ENCODE measurements at regions not wholly inside any gene's neighbourhood (a gene's known extent, or its start where the extent isn't known, plus 50 kb on each side); places are given as distances from the start of the nearest gene placed in this dataset.

DNA sequence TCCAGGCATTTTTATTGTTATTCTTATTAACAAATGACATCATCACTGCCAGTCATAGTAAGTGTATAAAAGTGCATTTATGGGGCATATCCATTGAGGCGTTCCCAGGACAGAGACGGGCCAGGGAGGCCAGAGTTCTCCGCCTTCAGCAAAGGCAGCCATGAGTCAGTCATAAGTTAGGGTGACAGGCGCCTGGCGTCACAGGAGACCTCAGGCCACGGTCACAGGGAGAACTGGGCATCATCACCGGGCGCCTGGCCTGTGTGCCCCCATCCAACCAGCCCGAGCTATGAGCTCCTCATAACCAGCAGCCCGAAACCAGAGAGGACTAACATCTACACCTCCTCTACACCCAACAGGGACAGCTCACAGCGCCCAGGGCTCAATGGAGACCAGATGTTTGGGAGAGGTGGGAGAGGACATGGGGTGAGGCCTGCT lies 259.2 kb downstream of the DLL1 start:
- no peak for DNase-seq (ENCODE audit: low read depth)

DNA sequence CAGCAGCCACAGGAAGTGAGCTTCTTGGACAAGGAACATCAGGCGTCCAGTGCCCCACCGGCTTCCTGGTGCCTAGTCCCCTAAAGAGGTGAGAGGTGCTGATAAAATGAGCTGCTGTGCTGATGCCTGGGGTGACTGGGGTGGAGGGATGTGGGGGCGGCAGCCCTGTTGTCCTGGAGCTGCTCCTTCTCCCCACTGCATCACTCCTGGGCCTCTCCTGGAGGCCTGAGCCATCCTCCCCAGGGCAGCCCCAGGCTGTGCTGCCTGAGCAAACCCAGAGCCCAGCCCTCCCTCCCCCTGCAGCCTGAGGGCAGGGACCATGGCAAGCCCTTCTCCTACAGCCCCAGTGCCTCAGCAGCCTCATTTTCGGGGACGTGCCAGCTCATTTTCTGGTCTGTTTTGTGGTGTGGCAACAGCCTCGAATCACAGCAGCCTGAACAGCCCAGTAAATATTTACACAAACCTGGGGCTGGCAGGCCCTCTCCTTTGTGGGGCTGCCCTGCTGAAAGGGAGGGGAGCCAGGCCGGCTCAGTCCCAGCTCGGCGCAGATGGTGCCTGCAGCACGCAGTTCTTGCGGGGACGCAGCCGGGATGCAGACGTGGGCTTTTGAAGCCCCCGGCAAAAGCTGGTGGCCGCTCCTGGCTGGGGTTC lies 259.9 kb downstream of the DLL1 start:
- no peak for DNase-seq (ENCODE audit: low read depth)

DNA sequence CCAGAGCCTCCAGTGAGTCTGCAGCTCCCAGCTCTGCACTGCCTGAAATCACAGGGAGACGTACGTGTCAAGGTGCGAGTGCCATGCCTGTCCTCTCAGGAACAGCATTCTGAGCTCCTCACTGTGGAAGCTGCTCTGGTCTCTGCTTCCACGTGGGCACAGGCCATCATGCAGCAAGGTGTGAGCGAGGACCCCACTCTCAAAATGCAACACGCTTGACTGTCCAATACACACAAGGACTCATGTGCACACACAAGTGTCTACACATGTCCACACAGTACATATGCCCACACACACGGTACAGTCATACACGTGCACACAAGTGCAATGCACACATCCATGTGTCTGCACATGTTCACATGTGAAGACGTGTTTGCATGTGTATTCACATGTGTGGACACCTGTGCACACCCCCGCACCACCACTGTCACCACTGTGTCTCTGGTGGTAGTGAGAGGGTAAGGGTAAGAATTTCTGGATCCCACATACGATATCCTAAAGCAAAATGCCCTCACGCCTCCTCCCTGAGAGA lies 260.5 kb downstream of the DLL1 start:
- DNase-seq (ENCODE audit: low read depth): no peak

DNA sequence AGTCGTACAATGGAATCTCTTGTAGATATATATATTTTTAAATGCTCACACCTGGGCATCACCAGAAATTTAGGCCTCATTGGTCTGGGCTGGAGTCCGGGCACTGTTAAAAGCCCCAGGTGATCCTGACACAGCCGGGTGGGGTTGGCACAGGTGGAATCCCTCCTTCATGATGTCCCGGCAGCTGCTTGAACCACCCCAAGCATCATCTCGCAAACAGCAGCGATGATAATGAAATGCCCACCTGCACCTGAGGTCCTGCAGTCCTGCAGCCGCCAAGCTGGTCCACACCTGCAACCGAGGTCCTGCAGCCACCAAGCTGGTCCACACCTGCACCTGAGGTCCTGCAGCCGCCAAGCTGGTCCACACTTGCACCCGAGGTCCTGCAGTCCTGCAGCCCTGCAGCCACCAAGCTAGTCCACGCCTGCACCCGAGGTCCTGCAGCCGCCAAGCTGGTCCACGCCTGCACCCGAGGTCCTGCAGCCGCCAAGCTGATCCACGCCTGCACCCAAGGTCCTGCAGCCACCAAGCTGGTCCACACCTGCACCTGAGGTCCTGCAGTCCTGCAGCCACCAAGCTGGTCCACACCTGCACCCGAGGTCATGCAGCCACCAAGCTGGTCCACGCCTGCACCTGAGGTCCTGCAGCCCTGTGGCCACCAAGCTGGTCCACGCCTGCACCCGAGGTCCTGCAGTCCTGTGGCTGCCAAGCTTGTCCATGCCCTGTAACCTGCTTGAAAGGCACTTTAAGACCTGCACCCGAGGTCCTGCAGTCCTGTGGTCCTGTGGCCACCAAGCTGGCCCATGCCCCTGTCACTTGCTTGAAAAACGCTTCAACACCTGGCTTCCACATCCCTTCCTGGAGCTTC lies 261.2 kb downstream of the DLL1 start:
- DNase-seq (ENCODE audit: low read depth): no peak

DNA sequence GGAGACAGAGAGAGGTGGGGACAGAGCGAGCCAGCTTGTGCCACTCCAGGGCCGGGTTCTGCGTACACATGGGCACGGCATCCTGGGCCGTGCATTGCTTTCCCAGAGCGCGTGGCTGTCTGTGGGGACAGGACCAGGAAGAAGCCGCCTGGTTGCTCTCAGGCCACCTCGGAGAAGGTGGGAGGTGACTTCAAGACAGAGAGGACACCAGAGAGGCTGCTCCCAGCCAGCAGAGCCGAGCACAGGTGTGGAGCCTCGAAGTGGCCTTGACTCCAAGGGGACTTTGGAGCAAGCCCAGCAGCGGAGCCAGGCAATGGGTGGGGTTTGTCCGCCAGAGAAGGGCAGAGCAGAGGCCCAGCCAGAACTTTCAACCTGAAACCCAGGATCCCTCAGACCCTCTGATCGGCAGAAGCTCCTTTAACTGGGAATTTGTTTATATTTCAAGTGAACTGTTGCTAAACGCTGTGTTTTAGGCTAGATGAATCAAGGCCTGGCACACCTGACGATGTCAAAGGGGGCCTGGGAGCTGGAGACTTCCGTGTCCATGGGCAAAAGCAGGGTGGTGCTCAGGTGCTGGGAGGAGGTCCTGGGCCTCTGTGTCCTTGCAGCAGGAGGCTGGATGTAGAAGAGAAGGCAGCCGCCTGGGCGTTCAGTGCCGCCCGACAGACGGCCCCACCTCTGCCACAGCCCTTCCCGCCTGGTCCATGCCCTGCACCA lies 262.1 kb downstream of the DLL1 start:
- DNase-seq (ENCODE audit: low read depth): no peak

DNA sequence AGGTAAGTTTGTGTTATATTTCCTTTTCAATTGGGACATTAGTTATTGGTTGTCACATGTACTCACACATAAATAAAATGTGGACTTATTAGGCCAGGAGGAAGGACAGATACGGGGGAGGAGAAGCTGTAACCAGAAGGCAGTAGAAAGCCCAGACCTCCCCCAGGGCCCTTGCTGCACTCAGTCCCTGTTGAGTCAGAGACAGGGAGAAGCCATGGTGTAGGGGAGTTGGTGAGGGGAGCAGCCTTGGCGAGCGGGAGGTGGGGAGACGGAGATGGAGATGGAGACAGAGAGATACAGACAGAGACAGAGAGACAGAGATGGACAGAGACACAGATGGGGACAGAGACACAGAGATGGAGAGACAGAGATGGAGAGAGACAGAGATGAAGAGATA lies 263.2 kb downstream of the DLL1 start:
- DNase-seq (ENCODE audit: low read depth): no peak

DNA sequence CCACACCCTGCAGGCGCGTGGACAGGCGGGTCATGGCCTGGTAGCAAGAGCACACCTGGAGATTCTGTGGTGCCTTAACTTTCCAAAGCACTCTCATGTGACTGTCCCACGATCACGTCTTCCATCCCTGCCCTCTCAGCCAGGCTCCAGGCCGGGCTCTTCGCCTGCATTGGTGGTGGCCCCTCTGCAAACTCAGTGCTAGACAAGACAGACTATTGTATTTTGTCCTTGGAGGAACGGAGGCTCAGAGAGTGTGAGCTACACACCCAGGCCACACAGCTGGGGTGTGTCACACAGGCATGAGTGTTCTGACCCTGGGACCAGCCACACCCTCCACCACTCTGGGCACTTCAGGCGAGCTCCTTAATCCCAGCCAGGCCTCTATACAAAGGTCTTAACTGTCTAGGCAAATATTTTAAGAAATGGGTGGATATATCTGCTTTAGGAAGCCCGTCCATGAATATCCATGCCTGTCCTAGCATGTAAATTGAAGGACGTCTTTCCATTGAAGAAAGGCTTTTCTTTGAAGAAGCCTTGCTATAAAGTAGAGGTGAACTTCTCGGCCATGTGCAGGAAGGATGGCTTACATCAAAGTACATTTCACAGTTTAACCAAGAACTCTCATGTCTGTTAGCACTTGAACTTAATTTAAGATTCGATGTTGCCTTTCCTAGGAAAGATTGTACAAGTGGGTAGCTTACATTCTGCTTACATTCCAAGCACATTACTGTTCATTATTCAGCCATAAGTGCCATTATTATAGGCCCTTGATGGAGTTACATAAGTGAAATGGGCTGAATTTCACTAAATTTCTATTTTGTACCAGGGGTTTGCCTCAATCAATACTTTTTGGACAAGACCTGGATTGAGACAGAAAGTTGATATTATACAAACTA lies 263.9 kb downstream of the DLL1 start:
- DNase-seq (ENCODE audit: low read depth): no peak

DNA sequence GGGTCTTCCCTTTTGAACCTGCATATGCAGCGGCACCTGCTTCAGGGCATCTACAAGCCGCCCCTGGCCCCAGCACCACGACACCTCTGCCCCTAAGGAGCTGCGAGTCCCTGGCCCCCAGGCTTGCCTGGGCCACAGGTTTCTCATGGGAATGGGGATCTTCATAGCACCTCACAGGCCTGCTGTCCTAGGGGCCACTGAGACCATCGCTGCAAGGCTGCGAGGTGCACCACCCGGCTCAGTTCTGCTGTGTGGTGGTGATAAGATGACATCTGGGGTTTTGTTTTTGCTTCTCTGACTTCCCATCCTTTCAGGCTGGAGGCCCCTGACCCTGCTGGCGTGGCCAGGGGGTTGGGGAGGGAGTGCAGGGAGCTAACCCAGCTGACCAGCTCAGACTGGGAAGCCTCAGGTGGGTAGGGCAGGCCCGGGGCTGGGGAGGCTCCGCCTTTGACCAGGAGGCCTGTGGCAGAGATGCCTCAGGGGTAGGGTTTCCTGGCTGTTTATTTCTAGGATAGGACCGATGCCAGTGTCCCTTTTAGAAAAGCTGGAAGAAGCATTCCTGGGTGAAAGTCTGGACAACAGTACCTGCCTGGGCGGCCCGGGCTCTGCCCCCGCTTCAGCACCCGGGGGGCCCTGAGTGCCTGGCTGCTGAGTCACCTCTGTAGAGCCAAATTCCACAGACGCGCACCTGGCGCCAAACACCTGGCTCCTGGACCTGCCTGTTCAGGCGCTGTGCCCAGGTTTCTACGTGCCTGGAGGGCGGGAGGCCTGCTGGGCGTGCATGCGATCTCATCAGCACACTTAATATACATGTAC lies 264.7 kb downstream of the DLL1 start:
- DNase-seq (ENCODE audit: low read depth): no peak

DNA sequence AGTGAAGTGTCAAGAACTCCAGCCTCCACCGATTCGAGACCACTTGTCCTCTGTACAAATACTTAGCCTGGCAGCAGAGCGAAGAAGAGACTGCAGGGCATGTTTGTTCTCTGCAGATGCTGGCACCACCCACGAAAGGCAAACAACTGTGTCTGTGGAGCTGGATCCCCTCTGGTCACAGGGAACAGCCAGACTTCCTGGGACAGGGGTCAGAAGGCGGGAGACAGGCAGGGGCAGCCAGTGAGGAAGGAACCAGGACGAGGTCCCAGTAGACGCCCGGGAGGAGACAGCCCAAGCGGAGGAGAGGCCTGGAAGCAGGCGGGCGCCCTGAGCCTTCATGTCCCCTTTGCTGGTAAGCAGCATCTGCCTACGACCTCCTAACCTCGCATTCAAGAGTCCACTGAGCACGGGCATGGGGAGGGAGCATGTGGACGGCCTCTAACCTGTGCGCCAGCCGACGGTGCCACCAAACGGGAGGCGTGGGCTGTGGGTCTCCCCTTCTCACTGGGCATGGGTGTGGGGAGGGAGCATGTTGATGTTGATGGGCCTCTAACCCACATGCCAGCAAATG lies 265.5 kb downstream of the DLL1 start:
- no peak for DNase-seq (ENCODE audit: low read depth)

DNA sequence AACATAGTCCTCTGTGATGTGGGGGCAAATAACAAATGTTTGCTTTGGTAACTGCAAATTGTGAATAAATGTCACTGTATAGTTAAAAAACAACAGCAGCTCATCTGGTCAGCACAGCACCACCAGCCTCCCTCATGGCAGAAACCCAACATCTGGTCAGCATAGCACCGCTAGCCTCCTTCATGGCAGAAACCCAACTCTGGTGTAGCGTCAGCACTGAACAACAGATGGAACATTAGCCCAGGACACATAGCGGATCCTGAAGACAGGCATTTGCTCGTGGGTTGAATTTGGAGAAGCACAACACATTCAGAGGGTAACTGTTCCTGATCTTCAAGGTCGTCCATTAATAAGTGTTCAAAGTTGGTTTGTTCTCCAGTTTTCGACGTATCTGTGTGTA lies 265.9 kb downstream of the DLL1 start:
- no peak for DNase-seq (ENCODE audit: low read depth)

DNA sequence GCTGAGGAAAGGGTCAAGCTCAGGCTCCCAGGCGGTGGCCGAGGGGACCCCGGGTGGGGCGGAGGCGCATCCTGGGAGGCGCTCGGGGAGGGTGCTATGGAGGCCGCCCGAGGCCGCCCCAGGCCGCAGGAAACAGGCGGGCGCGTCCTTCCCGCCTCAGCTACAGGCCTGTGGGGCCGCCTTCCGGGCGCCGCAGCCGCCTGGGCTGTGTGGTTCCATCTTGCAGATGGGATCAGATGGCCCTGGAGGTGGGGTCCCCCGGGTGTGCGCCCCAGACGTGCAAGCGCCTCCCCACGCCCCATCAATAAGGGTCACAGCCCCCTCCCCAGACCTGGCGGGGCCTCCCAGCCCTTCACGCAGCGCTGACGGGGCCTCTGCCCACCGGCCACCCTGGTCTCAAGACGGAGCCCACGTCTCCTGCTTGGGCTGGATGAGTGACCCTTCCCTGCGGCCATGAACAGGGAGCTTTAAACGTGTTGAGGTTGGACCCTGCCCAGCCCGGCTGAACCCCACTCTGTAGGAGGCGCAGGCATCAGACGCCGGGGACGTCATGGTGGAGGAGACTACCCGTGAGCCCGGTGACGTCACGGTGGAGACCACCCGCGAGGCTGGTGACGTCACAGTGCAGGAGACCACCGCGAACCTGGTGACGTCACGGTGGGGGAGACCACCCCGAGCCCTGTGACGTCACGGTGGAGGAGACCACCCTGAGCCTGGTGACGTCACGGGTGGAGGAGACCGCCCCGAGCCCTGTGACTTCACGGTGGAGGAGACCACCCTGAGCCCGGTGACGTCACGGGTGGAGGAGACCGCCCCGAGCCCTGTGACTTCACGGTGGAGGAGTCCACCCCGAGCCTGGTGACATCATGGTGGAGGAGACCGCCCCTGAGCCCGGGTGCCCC lies 267.0 kb downstream of the DLL1 start:
- no peak for DNase-seq (ENCODE audit: low read depth)

DNA sequence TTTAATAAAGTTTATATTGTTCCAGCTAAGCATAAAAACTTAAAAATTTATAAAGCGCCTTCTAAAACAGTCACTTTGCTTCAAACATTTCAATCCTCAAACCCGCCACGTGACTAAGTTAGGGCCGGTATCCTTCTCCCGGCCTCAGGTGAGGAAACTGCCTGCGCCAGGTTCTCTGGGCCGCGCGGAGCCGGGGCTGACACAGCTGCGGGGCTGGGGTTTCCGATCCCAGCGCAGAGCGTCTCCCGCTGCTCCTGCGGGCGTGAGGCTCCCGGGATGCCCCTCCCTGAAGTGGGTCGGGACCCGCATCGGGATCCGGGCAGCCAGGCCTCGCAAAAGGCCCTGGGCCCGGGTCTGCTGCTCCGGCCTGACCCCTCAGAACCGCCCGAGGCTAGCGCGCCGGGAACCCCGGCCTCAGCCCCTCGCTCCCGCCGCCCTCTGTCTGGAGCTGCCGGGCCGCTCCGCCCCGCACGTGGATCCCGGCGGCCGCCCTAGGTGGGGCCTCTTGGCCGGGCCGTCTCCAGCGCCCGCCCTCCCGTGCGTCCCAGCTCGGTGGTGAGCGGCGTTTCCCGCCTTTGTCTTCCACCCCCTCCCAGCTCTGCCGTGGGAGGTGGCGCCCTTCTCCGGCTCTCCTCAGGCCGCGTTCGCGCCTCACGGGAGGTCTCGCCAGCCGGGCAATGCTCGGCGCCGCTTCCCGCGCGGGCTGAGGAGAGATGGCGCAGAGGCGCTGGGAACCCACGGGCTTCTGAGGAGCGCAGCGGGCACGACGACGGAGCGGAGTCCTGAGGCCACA lies 267.9 kb downstream of the DLL1 start:
- no peak for DNase-seq (ENCODE audit: low read depth)

DNA sequence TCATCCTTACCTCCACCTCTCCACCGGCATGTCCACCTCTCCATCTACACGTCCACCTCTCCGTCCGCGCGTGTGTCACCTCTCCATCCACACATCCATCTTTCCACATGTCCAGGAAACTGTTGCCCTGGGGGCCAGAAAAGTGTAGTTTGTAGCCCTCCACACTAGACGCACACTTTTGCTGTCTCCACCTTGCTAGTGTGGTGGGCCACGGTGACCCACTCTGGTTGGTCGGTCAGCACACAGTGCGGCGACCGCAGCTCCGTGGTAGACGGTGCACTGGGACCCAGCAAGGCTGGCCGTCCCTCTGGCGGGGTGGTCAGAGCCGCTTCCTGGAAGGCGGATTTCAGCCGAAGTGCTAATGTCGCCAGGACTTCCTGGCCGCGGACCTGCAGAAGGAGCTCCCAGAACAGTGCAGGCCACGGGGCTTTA lies 268.6 kb downstream of the DLL1 start:
- no peak for DNase-seq (ENCODE audit: low read depth)

DNA sequence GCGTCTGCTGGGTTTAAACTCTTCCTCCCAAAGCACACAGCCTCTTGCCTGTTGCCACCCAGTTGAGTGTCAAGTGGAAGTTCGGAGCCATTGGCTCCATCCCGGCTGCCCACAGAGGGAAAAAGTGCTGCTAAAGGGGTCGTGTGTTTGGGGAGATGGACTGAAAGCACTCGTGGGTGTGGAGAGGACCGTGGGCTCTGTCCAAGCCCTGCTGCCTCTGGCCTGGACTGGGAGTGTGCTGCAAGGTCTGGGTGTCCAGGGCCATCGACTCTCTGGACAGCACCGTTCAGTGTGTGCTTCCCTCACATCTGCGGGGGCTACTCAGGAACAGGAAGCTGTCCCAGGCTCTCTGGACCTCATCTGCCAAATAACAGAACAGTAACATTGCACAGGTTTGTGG lies 269.3 kb downstream of the DLL1 start:
- DNase-seq (ENCODE audit: low read depth): no peak

DNA sequence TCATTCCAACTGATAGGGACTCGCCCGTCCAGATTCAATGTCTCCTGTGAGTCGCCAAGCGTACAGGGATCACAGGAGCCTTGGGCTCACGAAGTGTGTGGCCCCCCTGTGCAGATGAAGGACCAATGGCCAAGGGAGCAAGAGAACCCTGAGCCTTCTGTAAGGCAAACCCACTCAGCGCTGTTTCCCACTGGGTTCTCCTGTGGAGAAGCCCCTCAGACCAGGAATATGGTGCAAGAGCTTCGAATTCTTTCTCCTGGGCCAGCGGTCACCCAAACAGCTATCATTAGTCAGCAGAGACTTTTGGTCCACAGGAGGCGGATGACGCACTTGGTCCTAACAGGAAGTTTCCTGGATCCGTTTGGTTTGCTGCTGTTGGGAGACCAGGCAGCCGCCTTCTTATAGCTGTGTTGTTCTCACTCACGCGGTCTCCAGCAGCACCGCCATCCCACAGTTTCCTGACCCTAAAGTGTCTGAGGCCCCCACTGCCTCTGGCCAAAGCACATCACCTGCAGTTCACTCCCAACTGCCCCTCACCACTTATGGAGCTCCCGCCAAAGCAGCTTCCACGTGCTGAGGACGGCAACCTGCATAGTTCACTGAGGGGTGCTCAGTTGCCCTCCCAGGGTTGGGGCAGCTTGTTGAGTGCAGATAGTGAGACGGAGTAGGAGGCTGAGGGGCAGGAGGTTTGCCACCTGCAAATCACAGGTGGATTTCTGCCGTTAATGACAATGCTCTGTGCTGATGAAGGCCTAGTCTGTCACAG lies 268.6 kb downstream of the ERMARD start:
- no peak for DNase-seq (ENCODE audit: low read depth)

DNA sequence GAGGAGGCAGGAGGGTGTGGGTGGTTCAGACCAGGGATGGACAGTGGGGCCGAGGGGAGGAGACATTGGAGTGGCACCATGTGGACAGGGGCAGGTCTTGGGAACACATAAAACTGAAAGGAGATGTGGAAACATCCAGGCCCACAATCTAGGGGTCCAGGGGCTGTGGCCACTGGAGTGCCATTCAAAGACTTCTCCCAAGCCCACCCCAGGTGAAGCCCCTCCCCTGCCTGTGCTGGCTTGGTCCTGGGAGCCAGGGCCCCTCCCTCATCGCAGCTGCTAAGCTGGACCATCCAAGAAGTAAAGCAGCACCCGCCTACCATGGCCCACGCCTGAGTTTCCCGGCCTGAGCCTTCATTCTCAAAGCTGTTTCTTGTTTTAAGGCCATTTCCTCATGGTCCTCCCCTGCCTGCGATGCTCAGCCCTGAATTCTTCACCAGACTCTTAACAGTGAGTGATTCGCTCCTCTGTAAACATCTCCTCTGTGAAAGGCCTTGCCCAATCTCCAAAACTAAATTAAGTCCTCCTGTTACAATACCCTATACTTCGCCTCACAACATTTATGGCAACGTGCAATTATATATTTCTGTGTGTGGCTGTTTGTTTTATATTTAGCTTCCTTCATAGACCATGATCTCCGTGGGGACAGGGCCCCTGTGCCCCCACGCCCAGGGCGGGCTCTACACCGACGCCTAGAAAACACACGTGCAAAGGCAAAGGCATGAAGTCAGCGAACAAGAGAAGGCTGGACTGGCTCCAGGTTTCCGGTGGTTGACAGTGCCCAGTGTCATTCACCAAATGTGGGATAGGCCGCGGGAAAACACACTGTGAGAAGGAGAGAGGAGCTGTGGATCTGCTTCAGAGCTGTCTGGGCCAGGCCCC lies 267.8 kb downstream of the ERMARD start:
- DNase-seq (ENCODE audit: low read depth): no peak

Measured in stimulated activated CD8-positive, alpha-beta memory T cell treated with anti-CD3 and anti-CD28 coated beads, Interleukin-12 subunit alpha, Interleukin-12 subunit beta, amount 100 ng/mL, for 4 hours (primary cell).